A673 (cell line): ENCODE measurements at regions not wholly inside any gene's neighbourhood (a gene's known extent, or its start where the extent isn't known, plus 50 kb on each side); places are given as distances from the start of the nearest gene placed in this dataset.
"Not testable (repeated sequence)": the region's sequence is repeated elsewhere in the genome, so short reads cannot be mapped to it uniquely, and the experiment has no call there.

Experiments used
- BruUV-seq: library from RNA; stranded (reverse); fragments of 400-500 nt; replicated peaks from 2 replicates; lab custom pipeline; 2021; lab: Mats Ljungman, UMichigan
- CTCF ChIA-PET: fragments of 300-600 bp; sonication (Branson Sonifier 250); formaldehyde crosslinking; loops from one replicate; lab custom pipeline; 2022; ENCODE audit warnings: antibody characterized with exemption; lab: Charles Lee
- POLR2A ChIA-PET: fragments of 300-600 bp; sonication (Branson Sonifier 250); formaldehyde crosslinking; loops from one replicate; lab custom pipeline; 2022; ENCODE audit warnings: antibody characterized with exemption; ENCODE audit not compliant: low non-redundant PET; lab: Charles Lee
- DNase-seq: peaks from one replicate; pipeline ENCODE4 v3.0.0-alpha.2; 2015; ENCODE audit warnings: low spot score
- H3K27ac ChIP-seq: fragments of 200-600 bp; sonication (generic); 2 replicates; pipeline ENCODE4 v1.5.1; 2016; ENCODE audit warnings: mixed run types, low read depth, mild to moderate bottlenecking, mixed read lengths, antibody characterized with exemption, low read length; ENCODE audit not compliant: poor library complexity, severe bottlenecking
- H3K27me3 ChIP-seq: fragments of 200-600 bp; sonication (generic); replicated peaks from 2 replicates; pipeline ENCODE4 v1.6.1; 2017; ENCODE audit warnings: mixed run types, low read depth, mild to moderate bottlenecking, mixed read lengths, antibody characterized with exemption, low read length; ENCODE audit not compliant: insufficient read depth, poor library complexity
- H3K36me3 ChIP-seq: fragments of 200-600 bp; sonication (generic); 2 replicates; pipeline ENCODE4 v1.6.1; 2016; ENCODE audit warnings: mixed run types, mild to moderate bottlenecking, mixed read lengths, antibody characterized with exemption, low read length; ENCODE audit not compliant: insufficient read depth, poor library complexity, severe bottlenecking
- H3K4me1 ChIP-seq: fragments of 200-600 bp; sonication (generic); 2 replicates; pipeline ENCODE4 v1.6.1; 2017; ENCODE audit warnings: mixed run types, mild to moderate bottlenecking, mixed read lengths, antibody characterized with exemption, low read length; ENCODE audit not compliant: insufficient read depth, poor library complexity, severe bottlenecking
- H3K4me3 ChIP-seq: fragments of 200-600 bp; sonication (generic); 2 replicates; pipeline ENCODE4 v1.5.1; 2016; ENCODE audit warnings: low read depth, mixed run types, mild to moderate bottlenecking, mixed read lengths, low read length; ENCODE audit not compliant: poor library complexity, severe bottlenecking
- H3K9me3 ChIP-seq: fragments of 200-600 bp; sonication (generic); 2 replicates; pipeline ENCODE4 v1.6.1; 2016; ENCODE audit warnings: mixed run types, low read depth, mild to moderate bottlenecking, mixed read lengths, antibody characterized with exemption, low read length; ENCODE audit not compliant: poor library complexity, severe bottlenecking
- CTCF ChIP-seq: fragments of 300-800, 200-600 bp; sonication (generic); conservative IDR thresholded peaks from 2 replicates; pipeline ENCODE4 v1.5.1; 2017; ENCODE audit warnings: low read depth, mild to moderate bottlenecking, antibody characterized with exemption, low read length, moderate library complexity, mixed read lengths
- EZH2 ChIP-seq: fragments of 200-600 bp; sonication (generic); IDR thresholded peaks from 2 replicates; pipeline ENCODE4 v1.6.1; 2017; ENCODE audit warnings: borderline replicate concordance, low read depth, mild to moderate bottlenecking, mixed read lengths, antibody characterized with exemption, low read length; ENCODE audit not compliant: poor library complexity, severe bottlenecking
- intact Hi-C: fragments of 100-400 bp; cut with micrococcal nuclease; formaldehyde crosslinking; loops from one replicate; pipeline ENCODE4 v1.10.0; 2022; ENCODE audit not compliant: unreplicated experiment

- ChIA-PET CTCF (no interaction called here), POLR2A (no interaction called here)
- no peak overlapping the region for H3K27ac ChIP-seq
- H3K4me3 ChIP-seq: no peak overlapping the region
- H3K36me3 ChIP-seq: no peaks in the 10 kb centered on the region
- H3K9me3 ChIP-seq: no peaks in the 10 kb centered on the region
- intact Hi-C loops: no loop called here
- no TSS peak for BruUV-seq
- H3K27me3 ChIP-seq: no peaks in the 10 kb centered on the region
- TF ChIP-seq CTCF: no peak
- no peak for TF ChIP-seq EZH2
- H3K4me1 ChIP-seq: no peaks in the 10 kb centered on the region
- no peak for DNase-seq
Measured at GRCh38 chr1:118811156-118811555, 177.0 kb downstream of the TBX15 start.

- no peaks in the 10 kb centered on the region for H3K27me3 ChIP-seq
- POLR2A ChIA-PET: no interaction called here
- H3K27ac ChIP-seq: no peak overlapping the region
- no TSS peak for BruUV-seq
- CTCF ChIA-PET: no interaction called here
- no peak overlapping the region for H3K4me3 ChIP-seq
- no peak for DNase-seq
- intact Hi-C loops: no loop called here
- H3K4me1 ChIP-seq: no peaks in the 10 kb centered on the region
- no peaks in the 10 kb centered on the region for H3K36me3 ChIP-seq
- no peaks in the 10 kb centered on the region for H3K9me3 ChIP-seq
- TF ChIP-seq CTCF (no peak), EZH2 (no peak)
Measured at GRCh38 chr1:118809586-118809985, 178.6 kb downstream of the TBX15 start.

GRCh38 chr1:118803128-118803527 lies 185.0 kb downstream of the TBX15 start:
- H3K9me3 ChIP-seq, H3K36me3 ChIP-seq, intact Hi-C loops, BruUV-seq, H3K4me3 ChIP-seq, H3K27me3 ChIP-seq, CTCF ChIA-PET, POLR2A ChIA-PET, DNase-seq, H3K27ac ChIP-seq, H3K4me1 ChIP-seq: not testable (repeated sequence)

- no peak for TF ChIP-seq CTCF
- TF ChIP-seq EZH2: no peak
- H3K36me3 ChIP-seq: no peaks in the 10 kb centered on the region
- POLR2A ChIA-PET: no interaction called here
- CTCF ChIA-PET: no interaction called here
- peaks cover 5% of the 10 kb centered on the region for H3K9me3 ChIP-seq
- no peak overlapping the region for H3K27ac ChIP-seq
- DNase-seq: no peak
- no peak overlapping the region for H3K4me3 ChIP-seq
- no TSS peak for BruUV-seq
- no peaks in the 10 kb centered on the region for H3K27me3 ChIP-seq
- peaks cover 26% of the 10 kb centered on the region for H3K4me1 ChIP-seq
- intact Hi-C loops: no loop called here
Measured at GRCh38 chr1:118791094-118791691, 196.9 kb downstream of the TBX15 start.
